SH-SY5Y (cell line): ENCODE measurements at regions not wholly inside any gene's neighbourhood (a gene's known extent, or its start where the extent isn't known, plus 50 kb on each side); places are given as distances from the start of the nearest gene placed in this dataset.

Source experiments
- GATA2 ChIP-seq: IDR thresholded peaks from 2 replicates; pipeline ENCODE4 v1.6.1; 2011; ENCODE audit warnings: mild to moderate bottlenecking, low read depth, low read length
- GATA3 ChIP-seq: IDR thresholded peaks from 2 replicates; pipeline ENCODE4 v1.6.1; 2011; ENCODE audit warnings: low read depth, mild to moderate bottlenecking, low read length, moderate library complexity

DNA sequence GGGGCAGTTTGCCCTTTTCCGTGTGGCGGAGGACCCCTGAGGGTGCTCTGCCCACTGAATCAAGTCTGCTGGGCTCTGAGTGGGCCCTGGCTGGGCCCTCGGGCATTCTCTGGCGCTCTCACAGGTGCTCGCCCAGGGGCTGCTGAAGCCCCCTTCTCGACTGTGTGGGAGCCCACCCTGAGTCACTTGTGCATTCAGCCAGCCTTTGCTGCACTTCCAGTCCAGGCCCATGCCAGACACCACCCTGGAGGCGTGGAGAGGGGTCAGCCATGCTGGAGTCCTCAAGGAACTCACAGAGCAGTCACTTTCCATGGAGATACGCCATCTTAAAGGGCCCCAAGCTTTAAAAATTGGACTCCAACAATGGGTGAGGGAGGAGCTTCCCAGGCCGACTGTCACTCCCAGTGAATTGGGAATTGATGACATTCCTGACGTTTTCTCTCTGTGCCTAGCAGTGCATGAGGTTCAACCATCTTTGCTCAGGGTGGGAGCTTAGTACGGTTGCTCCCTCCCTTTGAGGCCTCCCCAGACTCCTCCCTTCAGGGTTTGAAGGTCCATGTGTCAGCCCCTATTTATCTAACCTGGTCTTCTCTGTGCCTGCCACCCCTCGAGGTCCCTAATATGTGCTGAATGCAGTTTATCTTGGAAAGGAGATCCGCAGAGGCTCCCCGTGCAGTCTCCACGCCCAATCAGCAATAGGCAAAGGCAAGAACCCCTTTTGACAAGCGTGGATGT, 71.8 kb upstream of the HS6ST1 start:
- no peak for TF ChIP-seq GATA2
- TF ChIP-seq GATA3, result no peak

DNA sequence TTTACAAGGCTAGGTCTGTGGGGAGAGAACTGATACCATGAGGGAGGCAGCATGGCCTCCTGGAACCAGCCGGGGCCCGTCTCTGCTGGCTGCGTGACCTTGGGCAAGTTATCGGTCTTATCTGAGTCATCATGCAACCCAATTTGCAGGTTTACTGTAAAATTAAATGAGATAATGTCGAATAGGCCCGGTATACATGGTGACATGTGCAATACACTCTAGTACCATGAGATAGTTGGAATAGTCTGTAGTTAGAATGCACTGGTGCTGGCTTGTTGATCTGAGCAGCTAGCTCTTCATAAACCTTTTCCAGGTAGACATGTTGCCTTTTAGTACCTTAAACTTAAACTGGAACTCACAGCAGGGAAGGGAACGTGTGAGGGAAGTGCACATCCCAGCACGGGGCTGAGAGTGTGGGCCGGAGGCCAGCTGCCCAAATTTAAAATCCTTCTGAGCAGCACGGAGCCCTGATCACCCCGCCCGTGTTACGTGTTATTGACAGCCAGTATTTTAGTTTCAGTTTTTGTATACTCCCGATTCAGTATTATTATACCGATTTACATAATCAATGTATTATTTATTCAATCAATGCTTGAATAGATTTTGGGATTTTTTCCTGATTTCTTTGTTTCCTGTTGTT, 72.4 kb upstream of the HS6ST1 start:
- no peak for TF ChIP-seq GATA2
- TF ChIP-seq GATA3, result no peak

DNA sequence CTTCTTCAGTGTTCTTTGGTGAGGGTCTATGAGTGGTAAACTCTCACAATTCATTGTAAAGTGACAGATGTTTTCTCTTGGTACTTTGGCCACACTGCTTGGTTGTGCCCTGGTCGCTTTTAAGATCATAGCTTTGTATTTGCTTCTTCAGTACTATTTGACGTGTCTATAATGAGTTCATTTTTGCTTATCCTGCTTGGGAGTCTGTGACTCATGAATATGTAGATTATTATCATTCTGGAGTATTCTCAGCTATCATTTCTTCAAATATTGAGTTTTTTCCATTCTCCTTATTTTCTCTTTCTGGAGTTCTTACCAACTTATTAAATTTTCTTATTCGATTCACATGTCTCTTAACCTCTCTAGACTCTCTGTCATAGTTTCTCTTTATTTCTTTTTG, 73.0 kb upstream of the HS6ST1 start:
- TF ChIP-seq GATA3, result no peak
- no peak for TF ChIP-seq GATA2

DNA sequence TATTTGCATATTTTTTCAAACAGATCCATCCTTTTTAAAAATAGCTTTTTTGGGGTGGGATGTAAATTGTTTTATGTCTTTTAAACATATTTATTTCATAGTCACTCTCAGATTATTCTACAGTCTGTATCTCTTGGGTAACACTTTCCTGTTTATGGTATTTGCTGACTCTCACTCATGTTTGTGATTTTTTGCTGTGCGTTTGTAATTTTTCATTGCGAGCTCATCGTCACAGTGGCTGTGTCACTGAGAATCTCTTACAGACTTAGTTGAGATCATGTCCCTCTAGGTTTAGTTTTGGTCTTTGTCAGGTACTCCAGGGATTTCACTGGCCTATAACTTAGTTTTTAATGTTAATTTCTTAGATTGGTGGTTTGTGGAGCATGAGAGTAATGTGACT, 73.5 kb upstream of the HS6ST1 start:
- TF ChIP-seq GATA2 (no peak), GATA3 (no peak)

DNA sequence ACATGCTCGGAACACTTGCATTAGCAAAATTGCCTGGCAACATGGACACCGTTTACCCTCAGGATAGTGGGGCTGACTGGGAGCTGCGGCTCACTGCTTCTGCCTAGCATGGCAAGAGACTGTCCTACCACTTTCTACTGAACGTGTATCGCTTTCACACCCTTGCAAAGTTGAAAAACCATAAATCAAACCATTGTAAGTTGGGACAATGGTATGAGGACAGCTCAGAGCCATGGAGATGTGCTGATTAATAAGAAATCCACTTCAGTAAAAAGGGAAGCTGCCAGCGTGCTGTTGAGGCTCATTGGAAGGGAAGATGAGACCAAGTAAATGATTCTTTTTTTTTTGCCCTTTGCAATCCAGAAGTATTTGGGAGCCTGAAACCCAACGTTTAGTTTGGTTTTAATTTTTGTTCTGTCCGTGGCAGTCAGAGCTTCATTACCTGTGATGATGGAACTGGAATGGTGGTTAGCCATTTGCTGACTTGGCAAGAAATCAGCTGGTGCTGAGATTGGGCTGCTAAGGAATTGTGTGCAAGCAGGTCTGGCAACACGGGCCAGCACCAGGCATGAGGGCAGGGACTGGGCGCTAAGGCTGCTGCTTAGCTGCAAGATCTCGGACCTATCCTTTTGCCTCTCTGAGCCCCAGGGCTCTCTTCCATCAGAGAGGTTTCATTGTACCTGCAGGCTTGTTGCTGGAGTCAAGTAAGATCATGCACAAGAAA, 75.5 kb upstream of the HS6ST1 start:
- TF ChIP-seq GATA3 (no peak), GATA2 (no peak)

DNA sequence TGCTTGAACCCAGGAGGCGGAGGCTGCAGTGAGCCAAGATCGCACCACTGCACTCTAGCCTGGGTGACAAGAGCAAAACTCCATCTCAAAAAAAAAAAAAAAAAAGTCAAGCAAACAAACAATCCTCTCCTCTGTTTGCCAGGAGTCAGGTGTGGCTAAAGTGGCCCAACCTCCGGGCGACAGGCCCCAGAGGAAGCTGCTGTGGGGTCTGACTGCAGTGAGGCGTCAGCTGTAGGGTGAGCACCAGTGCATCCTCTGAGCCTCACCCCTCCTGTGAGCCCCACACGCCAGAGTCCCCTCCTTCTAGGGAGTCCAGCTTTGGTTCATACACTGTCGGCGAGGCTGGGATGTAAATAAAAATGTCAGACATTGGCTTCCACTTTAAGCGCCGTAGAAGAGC, 76.5 kb upstream of the HS6ST1 start:
- TF ChIP-seq GATA2, result no peak
- no peak for TF ChIP-seq GATA3

DNA sequence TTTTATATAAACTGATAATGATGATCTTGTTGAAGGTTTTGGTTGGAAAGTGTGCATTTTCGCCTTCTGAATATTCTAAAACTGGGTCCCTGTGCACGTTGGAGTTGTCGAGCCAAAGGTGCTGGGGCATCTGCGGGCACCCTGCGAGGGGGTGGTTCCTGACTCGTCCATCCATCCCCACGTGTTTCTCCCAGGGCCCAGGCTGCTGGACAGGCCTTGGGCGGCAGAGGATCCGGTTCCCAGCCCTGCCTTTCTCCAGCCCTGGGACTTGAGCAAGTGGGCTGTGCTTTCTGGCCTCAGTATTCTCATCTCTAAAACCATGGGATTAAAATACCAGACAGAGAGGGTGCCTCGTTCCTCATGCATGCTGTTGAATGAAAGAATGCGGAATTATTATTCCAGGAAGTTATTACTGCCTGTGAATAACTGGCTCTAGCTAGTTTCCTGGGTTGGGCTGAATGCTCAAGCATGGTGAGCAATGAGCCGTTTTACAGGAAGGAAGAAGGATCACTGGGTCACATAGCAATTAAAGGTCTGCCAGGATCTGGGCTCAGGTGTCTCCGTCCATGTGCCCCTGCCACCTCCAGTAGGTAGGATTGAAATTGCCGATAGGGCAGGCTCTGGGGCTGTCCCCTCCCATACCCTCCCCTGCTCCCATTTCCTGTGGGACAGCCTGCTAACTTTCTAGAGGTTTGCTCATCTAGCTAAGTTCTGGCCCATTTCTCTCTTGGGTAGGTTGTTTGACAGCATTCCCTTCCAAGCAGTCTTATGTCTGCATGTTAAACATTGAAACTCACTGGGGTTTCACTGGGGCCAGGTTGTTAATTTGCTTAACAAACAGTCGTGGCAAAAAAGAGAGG, 77.2 kb upstream of the HS6ST1 start:
- TF ChIP-seq GATA2 (no peak), GATA3 (no peak)

DNA sequence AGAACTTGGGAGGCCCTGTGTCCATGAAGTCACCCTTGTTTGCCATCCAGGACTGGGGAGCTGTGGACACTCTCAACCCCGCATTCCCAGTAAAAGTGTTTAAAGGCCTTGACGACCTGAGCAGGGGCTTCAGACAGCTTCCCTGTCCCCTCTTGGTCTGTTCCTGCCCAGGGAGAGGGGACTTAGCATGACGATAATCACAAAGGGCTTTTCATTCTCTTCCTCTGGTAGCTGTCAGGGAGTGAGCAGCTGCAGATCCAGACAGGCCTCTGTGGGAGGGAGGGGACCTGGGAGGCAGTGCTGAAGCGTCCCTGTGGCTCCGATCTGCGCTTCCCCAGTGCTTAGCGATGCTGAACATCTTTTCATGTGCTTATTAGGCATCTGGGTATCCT, 77.8 kb upstream of the HS6ST1 start:
- TF ChIP-seq GATA2, result no peak

DNA sequence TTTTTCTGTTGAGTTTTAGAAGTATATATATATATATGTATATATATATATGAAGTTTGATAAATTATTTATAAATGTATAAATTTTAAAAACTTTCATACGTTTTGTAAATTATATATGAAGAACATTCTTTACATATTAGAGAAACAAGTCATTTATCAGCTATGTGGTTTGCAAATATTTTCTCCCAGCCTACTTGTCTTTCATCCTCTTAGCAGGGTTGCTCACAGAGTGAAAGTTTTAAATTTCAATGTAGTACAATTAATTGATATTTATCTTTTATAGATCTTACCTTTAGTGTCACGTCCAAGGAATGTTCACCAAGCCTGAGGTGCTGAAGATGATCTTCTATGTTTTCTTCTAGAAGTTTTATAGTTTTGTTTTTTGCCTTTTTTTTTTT, 78.3 kb upstream of the HS6ST1 start:
- TF ChIP-seq GATA3, result no peak
- no peak for TF ChIP-seq GATA2

DNA sequence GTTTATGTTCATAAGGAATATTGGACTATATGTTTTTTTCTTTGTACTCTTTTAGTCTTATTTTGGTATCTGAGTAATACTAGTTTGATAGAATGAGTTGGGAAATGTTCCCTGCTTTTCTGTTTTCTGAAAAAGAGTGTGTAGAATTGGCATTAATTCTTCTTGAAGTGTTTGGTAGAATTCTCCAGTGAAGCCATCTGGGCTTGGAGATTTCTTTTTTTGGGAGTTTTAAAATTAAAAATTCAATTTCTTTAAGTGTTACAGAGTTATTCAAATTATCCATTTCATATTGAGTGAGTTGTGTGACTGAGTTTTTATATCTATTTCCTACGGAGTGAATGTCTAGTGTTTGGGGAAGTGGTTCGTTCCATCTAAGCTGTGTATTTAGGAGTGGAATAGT, 80.6 kb upstream of the HS6ST1 start:
- no peak for TF ChIP-seq GATA3
- TF ChIP-seq GATA2, result no peak

DNA sequence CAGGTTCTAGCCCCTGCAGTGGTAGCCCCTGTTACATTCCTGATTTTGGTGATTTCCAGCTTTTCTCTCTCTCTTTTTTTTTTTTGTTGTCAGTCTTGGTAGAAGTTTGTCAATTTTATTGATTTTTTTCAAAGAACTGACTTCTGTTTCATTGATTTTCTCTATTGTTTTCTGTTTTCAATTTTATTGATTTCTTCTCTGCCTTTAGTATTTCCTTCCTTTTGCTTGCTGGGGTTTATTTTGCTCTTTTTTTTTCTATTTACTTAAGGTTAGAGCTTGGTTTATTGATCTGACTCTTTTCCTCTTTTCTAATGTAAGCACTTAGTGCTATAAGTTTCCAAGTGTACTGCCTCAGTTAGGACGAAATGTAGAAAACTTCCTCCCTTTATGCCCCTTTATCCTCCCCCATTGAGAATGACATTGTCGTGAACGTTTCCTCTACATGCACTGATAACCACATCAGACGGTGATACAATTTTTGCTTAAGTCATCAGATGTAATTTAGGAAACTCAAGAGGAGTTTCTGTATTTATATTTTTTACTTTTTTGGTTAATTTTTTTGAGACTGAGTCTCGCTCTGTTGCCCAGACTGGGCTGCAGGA, 81.1 kb upstream of the HS6ST1 start:
- TF ChIP-seq GATA3 (no peak), GATA2 (no peak)

DNA sequence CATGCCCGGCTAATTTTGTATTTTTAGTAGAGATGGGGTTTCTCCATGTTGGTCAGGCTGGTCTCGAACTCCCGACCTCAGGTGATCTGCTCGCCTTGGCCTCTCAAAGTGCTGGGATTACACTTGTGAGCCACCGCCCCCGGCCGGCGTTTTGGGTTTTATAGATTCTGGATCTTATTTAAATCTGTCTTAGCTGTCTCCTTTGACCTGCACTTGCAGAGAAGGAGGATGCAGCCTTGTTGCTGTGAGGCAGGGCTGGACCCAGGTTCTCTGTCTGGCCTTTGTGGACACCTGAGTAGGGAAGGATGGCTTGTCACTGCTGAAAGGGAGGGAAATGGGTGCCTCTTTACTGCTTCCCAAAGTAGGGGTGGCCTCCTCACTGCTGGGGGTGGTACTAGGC, 83.0 kb upstream of the HS6ST1 start:
- TF ChIP-seq GATA2 (no peak), GATA3 (no peak)

DNA sequence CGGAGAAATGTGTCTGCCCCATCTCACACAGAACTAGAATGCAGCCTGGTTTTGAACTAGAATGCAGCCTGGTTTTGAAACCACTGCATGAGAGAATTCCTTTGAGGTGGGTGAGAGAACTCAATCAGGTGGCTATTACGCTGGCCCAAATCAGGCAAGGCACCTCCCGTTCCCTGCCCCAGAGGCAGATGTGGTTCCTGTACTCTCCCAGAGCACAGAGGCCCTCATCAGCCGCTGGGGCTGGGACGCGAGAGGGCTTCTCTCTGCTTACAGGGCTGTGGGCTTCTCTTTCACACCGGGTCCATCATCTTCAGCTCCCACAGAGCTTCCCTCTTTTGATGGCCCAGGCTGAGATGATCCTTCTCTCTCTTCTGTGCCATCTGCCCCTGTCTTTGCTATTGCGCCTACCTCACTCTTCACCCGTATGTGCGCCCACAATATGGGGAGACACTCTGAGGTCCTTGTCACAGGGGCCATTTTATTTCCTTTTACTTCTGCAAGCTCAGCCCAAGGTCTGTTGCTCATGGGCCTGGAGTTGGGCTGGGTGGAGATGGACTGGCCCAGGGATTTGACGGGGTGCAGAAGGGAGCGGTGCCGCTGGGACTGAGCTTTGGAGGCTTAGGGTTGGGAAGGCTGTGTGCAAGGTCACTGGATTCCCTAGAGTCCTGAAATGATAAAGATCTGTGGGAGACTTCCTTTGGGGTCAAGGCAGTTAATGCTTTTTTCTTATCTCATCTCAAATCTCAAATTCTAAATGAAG, 84.4 kb upstream of the HS6ST1 start:
- TF ChIP-seq GATA3 (no peak), GATA2 (0 out of 2 replicates have a peak, but pooled peaks have one; percentile 15)
